GM18907 (cell line): ENCODE measurements at regions not wholly inside any gene's neighbourhood (a gene's known extent, or its start where the extent isn't known, plus 50 kb on each side); places are given as distances from the start of the nearest gene placed in this dataset.

Experiments used
- ATAC-seq: cut with Tn5 transposase; IDR thresholded peaks from one replicate; pipeline ENCODE4 v1.9.1; 2021; ENCODE audit warnings: mild to moderate bottlenecking, moderate library complexity; ENCODE audit not compliant: unreplicated experiment

DNA sequence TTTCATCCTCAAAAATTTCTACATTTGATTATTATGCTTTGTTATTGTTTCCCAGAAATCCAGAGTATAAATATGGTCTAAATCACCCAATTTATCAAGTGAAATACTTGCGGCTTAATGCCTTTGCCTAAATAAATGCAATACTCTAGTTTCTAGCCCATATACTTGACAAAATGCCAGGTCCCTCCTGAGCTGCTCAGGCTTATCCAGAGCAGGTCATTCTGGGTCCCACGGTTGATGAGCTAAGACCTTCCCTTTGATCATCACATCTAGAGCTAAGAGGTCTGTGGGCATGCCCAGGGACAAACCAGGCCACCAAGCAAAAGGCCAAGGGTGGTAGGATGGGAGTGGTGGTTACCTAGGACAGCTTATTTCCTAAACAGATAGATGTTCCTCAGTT, 180.1 kb downstream of the SMIM20 start:
- ATAC-seq = no peak

DNA sequence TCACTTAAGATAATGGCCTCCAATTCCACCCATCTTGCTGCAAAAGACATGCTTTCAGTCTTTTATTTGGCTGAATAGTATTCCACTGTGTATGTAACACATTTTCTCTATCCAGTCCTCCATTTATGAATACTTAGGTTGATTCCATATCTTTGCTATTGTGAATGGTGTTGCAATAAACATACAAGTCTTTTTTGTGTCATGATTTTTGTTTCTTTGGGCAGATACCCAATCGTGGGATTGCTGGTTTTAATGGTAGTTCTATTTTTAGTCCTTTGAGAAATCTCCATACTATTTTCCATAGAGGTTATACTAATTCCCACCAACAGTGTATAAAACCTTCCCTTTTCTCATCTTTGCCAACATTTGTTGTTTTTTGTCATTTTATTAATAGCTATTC, 180.9 kb downstream of the SMIM20 start:
- ATAC-seq = no peak

DNA sequence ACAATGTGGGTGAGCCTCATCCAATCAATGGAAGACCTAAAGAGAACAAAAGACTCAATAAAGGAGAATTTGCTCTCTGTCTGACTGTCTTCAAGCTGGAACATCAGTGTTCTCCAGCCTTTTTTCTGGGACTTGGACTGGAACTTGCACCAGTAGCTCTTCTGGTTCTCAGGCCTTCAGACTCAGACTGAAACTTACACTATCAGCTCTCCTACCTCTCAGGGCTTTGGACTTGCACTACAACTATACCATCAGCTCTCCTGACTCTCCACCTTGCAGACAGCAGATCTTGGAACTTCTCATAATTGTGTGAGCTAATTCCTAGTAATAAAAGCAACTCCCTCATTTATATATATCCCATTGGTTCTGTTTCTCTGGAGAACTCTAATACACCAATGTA, 185.9 kb downstream of the SMIM20 start:
- no peak for ATAC-seq

GRCh38 chr4:26101011-26101410, 187.0 kb downstream of the SMIM20 start:
- no peak for ATAC-seq

GRCh38 chr4:26104056-26104685, 190.2 kb downstream of the SMIM20 start:
- no peak for ATAC-seq

DNA sequence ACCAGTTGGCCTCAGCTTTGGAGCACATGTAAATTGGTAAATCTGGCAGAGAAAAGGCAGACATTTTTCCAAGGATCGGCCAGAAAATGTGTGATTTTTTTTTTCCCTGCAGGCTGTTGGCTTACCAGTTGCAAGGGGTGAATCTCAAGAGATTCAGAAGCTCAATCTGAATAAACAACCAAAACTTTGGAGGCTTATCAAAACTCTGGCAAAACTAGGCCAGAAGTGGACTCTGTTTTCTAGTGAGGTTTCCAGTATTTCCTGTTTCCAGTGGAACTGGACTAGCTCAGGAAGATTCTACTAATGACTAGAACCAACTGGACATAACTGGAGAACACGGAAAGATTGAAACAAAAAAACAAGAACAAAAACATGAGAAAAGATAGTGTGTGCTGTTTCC, 191.3 kb downstream of the SMIM20 start:
- ATAC-seq = no peak

- no peak for ATAC-seq
These were observed 192.0 kb downstream of the SMIM20 start for GRCh38 chr4:26105815-26106699.

DNA sequence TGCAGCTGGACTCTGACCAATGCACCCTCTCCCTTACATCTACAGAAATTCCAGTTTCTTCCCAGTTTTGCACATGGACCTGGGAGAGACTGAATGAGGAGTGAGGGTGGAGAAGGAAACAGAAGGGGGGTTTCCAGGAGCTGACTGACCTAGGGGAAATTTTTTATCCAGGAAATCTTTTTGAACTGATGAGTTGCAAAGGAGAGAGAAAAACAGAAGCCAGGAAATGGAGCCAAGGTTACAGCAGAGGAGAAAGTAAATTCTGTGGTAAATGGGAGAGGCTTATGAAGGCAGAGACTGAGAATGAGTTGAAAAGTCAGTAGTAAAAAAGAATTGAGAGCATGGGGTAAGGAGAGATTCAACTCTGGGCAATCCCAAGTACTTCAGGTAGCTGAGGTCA, 192.8 kb downstream of the SMIM20 start:
- ATAC-seq = no peak

DNA sequence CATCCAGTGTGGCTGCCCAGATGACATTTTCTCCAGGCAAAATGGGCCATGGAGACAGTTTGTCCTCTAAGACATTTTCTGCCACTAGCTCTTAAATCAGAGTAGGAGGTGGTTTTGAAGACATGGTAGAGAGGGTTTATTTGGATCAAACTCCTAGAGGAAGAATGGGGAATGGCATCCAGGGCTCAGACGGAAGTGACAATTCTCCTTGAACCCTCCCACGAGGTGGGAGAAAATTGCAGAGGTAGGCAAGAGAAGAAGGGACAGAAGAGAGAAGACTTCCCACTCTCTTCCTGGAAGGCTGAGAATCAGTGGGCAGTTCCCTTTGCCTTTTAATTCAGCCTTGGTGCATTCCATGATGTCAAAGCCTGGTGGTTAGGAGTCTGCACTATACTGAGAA, 194.0 kb downstream of the SMIM20 start:
- no peak for ATAC-seq

GRCh38 chr4:26110493-26110892, 196.5 kb downstream of the SMIM20 start:
- ATAC-seq = no peak

DNA sequence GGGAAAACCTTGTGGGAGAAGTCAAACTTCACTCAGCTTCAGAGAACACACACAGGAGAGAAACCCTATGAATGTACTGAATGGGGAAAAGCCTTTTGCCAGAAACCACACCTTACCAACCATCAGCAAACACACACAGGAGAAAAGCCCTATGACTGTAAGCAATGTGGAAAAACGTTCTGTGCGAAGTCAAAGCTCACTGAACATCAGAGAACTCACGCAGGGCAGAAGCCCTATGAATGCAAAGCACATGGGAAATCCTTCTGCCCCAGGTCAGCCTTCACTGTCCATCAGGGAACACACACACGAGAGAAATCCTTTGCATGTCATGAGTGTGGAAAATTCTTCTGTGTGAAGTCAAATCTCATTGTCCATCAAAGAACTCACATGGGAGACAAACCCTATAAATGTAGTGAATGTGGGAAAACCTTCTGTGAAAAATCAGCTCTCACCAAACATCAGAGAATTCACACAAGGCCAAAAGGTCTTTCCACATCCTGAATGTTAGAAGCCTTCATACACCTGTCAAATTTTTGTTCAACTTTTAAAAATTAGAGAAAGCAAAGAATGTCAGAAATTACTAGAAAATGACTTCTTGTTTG, 199.4 kb downstream of the SMIM20 start:
- ATAC-seq = no peak

DNA sequence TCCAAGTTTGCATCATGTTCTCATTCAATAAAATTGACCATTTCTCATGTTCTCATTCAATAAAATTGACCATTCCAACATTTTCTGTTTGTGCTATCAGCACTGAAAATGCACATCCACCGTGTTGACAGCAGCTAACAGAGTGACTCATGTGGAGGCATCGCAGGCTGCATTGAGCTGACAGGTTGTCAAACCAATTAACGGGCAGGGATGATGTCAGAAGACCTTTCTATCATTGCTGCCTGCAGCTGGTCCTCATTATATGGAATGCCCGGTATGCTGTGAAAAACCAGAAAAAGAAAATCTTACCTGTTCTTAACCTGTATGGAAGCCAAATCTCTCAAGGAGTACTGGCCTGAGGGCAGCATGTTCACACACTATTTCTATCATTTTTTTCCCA, 202.0 kb downstream of the SMIM20 start:
- ATAC-seq = no peak

- no peak for ATAC-seq
These were observed 200.6 kb upstream of the RBPJ start for GRCh38 chr4:26120098-26120825.

- ATAC-seq = no peak
These were observed 198.1 kb upstream of the RBPJ start for GRCh38 chr4:26122690-26123089.

GRCh38 chr4:26124753-26125321, 196.0 kb upstream of the RBPJ start:
- ATAC-seq = no peak

DNA sequence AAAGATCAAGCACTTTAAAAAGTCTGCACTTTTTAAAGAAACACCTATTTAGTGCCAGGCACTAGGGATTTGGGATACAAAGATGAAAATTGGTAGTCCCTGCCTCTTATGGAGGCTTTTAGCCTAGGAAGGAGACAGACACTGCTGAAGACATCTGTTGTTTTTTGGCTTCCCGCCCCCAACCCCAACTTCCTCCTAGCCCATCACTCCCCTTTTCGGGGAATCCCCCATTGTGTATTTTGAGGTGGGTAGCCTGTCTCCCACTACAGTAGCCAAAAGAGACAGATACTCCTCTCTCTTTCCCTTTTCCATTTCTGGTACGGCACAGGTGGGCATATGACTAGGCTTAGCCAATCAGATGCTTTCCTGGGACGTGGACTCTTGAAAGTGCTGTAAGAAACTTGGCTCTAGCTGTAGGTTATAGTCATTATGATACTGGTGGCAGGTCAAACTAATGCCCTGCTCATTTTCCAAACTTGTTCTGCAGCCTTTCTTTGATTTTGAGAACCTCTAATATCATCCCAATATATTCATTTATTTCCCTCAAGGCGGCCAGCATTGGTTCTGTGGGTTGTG, 194.6 kb upstream of the RBPJ start:
- peak; percentile 54 for ATAC-seq

DNA sequence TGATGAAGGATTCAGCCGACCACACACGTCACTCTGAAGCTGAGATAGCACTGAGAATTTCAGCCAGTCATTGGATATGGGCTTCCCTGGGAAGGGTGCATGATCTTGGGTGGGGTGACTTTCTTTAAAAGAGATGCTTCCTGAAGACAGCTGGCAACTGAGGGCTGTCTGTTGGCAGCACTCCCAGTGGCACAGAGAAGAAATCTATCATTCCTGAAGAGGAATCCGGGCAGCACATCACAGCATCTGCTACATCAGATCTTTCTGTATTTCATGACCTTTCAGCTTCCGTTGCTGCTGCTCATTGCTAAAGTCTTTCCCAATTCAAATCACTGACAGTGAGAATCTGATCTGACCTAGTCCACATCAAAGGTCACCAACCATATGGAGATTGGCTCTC, 193.8 kb upstream of the RBPJ start:
- no peak for ATAC-seq

GRCh38 chr4:26127851-26128337, 192.9 kb upstream of the RBPJ start:
- no peak for ATAC-seq

DNA sequence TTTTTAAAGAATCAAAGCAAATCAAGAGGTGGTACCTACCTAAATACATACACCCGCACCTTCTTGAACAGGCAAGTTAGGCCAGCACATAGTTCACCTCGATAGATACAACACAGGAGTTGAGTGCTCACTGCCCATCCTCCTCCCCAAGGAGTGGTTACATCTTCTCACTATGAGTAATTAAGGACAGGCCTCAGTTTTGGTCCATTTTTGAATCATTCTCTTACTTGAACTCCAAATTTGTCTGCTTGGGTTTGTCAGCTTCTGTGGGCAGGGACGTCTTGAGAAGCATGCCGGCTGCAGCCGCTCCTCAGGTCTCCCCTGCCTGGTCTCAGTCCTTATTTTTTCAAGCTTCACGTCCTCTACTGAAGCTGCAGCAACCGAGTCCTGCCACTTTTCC, 190.6 kb upstream of the RBPJ start:
- peak; percentile 83 for ATAC-seq

GRCh38 chr4:26130841-26131432, 189.9 kb upstream of the RBPJ start:
- no peak for ATAC-seq
